HEK293 (cell line): ENCODE measurements at regions not wholly inside any gene's neighbourhood (a gene's known extent, or its start where the extent isn't known, plus 50 kb on each side); places are given as distances from the start of the nearest gene placed in this dataset.

Source experiments
- CTCF ChIA-PET: fragments of 350-600 bp; formaldehyde crosslinking; extraction: SDS; loops from one replicate; lab custom pipeline; 2021; ENCODE audit warnings: antibody characterized with exemption; lab: Yijun Ruan, JAX
- POLR2A ChIA-PET: fragments of 300-600 bp; formaldehyde crosslinking; extraction: SDS; loops from one replicate; lab custom pipeline; 2020; ENCODE audit warnings: antibody characterized with exemption, inconsistent platforms; lab: Yijun Ruan, JAX
- H3K27ac ChIP-seq: fragments of 200-500 bp; sonication (Bioruptor generic); 2 replicates; pipeline ENCODE4 v1.5.1; 2014; ENCODE audit warnings: low read depth, low read length, control low read depth, inconsistent platforms; ENCODE audit errors: extremely low read depth
- H3K36me3 ChIP-seq, 2 experiments: fragments of 200-500 bp in 1 of 2; sonication (Bioruptor generic) in 1 of 2; 1 replicate in 1 of 2; 2 replicates in 1 of 2; pipeline ENCODE4 v1.5.1; 2014 to 2017; ENCODE audit warnings: inconsistent platforms in 2 of 2, low read length in 2 of 2; ENCODE audit not compliant: control insufficient read depth in 2 of 2, insufficient read depth in 1 of 2
- H3K4me1 ChIP-seq: fragments of 200-500 bp; sonication (Bioruptor generic); 2 replicates; pipeline ENCODE4 v1.5.1; 2014; ENCODE audit warnings: mild to moderate bottlenecking, low read length, inconsistent platforms; ENCODE audit not compliant: control insufficient read depth, insufficient read depth
- H3K4me3 ChIP-seq: 2 replicates; pipeline ENCODE4 v1.5.1; 2011; ENCODE audit warnings: low read depth, mild to moderate bottlenecking, control low read depth, low read length, moderate library complexity
- H3K9me3 ChIP-seq: fragments of 200-500 bp; sonication (Bioruptor generic); 2 replicates; pipeline ENCODE4 v1.5.1; 2014; ENCODE audit warnings: low read depth, low read length, inconsistent platforms; ENCODE audit not compliant: control insufficient read depth, insufficient read depth
- ATF2 ChIP-seq: fragments of 450-650 bp; formaldehyde crosslinking; IDR thresholded peaks from 2 replicates; pipeline ENCODE4 v1.5.1; 2016; ENCODE audit warnings: missing biosample characterization, missing genetic modification characterization, low read depth
- BCL11A ChIP-seq: fragments of 450-650 bp; formaldehyde crosslinking; IDR thresholded peaks from 2 replicates; pipeline ENCODE4 v1.5.1; 2016; ENCODE audit warnings: low read depth, missing biosample characterization, missing genetic modification characterization
- FEZF1 ChIP-seq: fragments of 450-650 bp; formaldehyde crosslinking; IDR thresholded peaks from 2 replicates; pipeline ENCODE4 v1.5.1; 2016; ENCODE audit warnings: missing biosample characterization, missing genetic modification characterization
- GLI2 ChIP-seq: fragments of 450-650 bp; formaldehyde crosslinking; IDR thresholded peaks from 2 replicates; pipeline ENCODE4; 2017; ENCODE audit warnings: missing biosample characterization, missing genetic modification characterization, low read depth, borderline replicate concordance
- PRDM10 ChIP-seq: fragments of 450-650 bp; formaldehyde crosslinking; IDR thresholded peaks from 2 replicates; pipeline ENCODE4 v1.5.1; 2016; ENCODE audit warnings: missing biosample characterization, missing genetic modification characterization
- PRDM6 ChIP-seq: fragments of 450-650 bp; formaldehyde crosslinking; IDR thresholded peaks from 2 replicates; pipeline ENCODE4 v1.5.1; 2017; ENCODE audit warnings: missing biosample characterization, missing genetic modification characterization
- RBAK ChIP-seq: fragments of 450-650 bp; formaldehyde crosslinking; IDR thresholded peaks from 2 replicates; pipeline ENCODE4 v1.5.1; 2016; ENCODE audit warnings: missing biosample characterization, missing genetic modification characterization
- SALL2 ChIP-seq: fragments of 450-650 bp; formaldehyde crosslinking; IDR thresholded peaks from 2 replicates; pipeline ENCODE4 v1.5.0; 2017; ENCODE audit warnings: missing biosample characterization, mild to moderate bottlenecking, missing genetic modification characterization, borderline replicate concordance
- ZBTB10 ChIP-seq: fragments of 450-650 bp; formaldehyde crosslinking; IDR thresholded peaks from 2 replicates; pipeline ENCODE4 v1.5.1; 2016; ENCODE audit warnings: missing biosample characterization, missing genetic modification characterization
- ZBTB17 ChIP-seq: fragments of 450-650 bp; formaldehyde crosslinking; IDR thresholded peaks from 2 replicates; pipeline ENCODE4 v1.5.1; 2016; ENCODE audit warnings: missing biosample characterization, missing genetic modification characterization
- ZBTB20 ChIP-seq: fragments of 450-650 bp; formaldehyde crosslinking; IDR thresholded peaks from 2 replicates; pipeline ENCODE4 v1.5.1; 2016; ENCODE audit warnings: missing biosample characterization, missing genetic modification characterization
- ZBTB7A ChIP-seq: fragments of 450-650 bp; formaldehyde crosslinking; IDR thresholded peaks from 2 replicates; pipeline ENCODE4 v1.5.1; 2016; ENCODE audit warnings: low read depth, missing biosample characterization, missing genetic modification characterization
- ZNF10 ChIP-seq: fragments of 450-650 bp; formaldehyde crosslinking; IDR thresholded peaks from 2 replicates; pipeline ENCODE4 v1.5.1; 2017; ENCODE audit warnings: missing biosample characterization, missing genetic modification characterization
- ZNF2 ChIP-seq: fragments of 450-650 bp; formaldehyde crosslinking; IDR thresholded peaks from 2 replicates; pipeline ENCODE4 v1.5.1; 2016; ENCODE audit warnings: missing biosample characterization, missing genetic modification characterization
- ZNF26 ChIP-seq: fragments of 450-650 bp; formaldehyde crosslinking; IDR thresholded peaks from 2 replicates; pipeline ENCODE4 v1.5.1; 2016; ENCODE audit warnings: missing biosample characterization, missing genetic modification characterization
- ZNF292 ChIP-seq: fragments of 450-650 bp; formaldehyde crosslinking; IDR thresholded peaks from 2 replicates; pipeline ENCODE4 v1.5.1; 2016; ENCODE audit warnings: low read depth, missing biosample characterization, missing genetic modification characterization, borderline replicate concordance
- ZNF394 ChIP-seq: fragments of 450-650 bp; formaldehyde crosslinking; IDR thresholded peaks from 2 replicates; pipeline ENCODE4 v1.5.1; 2016; ENCODE audit warnings: missing biosample characterization, missing genetic modification characterization, mild to moderate bottlenecking, moderate library complexity, borderline replicate concordance
- ZNF416 ChIP-seq: fragments of 450-650 bp; formaldehyde crosslinking; IDR thresholded peaks from 2 replicates; pipeline ENCODE4 v1.5.1; 2016; ENCODE audit warnings: missing biosample characterization, missing genetic modification characterization
- ZNF621 ChIP-seq: fragments of 450-650 bp; formaldehyde crosslinking; IDR thresholded peaks from 2 replicates; pipeline ENCODE4 v1.5.1; 2017; ENCODE audit warnings: missing biosample characterization, missing genetic modification characterization
- ZSCAN23 ChIP-seq: fragments of 450-650 bp; formaldehyde crosslinking; IDR thresholded peaks from 2 replicates; pipeline ENCODE4 v1.5.1; 2016; ENCODE audit warnings: missing biosample characterization, missing genetic modification characterization

GRCh38 chr11:92651159-92651558 lies 318.3 kb upstream of the MTNR1B start:
- Histone ChIP-seq H3K9me3 (no peaks in the 10 kb centered on the region), H3K4me1 (no peaks in the 10 kb centered on the region), H3K27ac (no peak overlapping the region), H3K36me3 (no peaks in the 10 kb centered on the region), H3K4me3 (no peak overlapping the region)
- TF ChIP-seq ZNF10: no peak
- no peak for TF ChIP-seq ZBTB17 (tag by site-specific recombination)
- no peak for TF ChIP-seq ATF2 (tag by site-specific recombination)
- no peak for TF ChIP-seq ZBTB20 (tag by site-specific recombination)
- no peak for TF ChIP-seq ZNF416 (tag by site-specific recombination)
- no peak for TF ChIP-seq PRDM6
- TF ChIP-seq RBAK (tag by site-specific recombination): no peak
- TF ChIP-seq SALL2 (tag by site-specific recombination): no peak
- TF ChIP-seq ZBTB7A: no peak
- TF ChIP-seq ZBTB10 (tag by site-specific recombination): no peak
- no peak for TF ChIP-seq BCL11A (tag by site-specific recombination)
- TF ChIP-seq FEZF1 (tag by site-specific recombination): no peak
- no peak for TF ChIP-seq ZNF292
- no peak for TF ChIP-seq ZSCAN23 (tag by site-specific recombination)
- TF ChIP-seq ZNF621 (tag by site-specific recombination): no peak
- TF ChIP-seq PRDM10 (tag by site-specific recombination): no peak
- TF ChIP-seq ZNF26 (tag by site-specific recombination): no peak
- TF ChIP-seq GLI2 (tag by site-specific recombination): no peak
- TF ChIP-seq ZNF2: no peak
- no peak for TF ChIP-seq ZNF394 (tag by site-specific recombination)
- ChIA-PET CTCF (no interaction called here), POLR2A (no interaction called here)
